GM12878 (cell line): ENCODE measurements at regions not wholly inside any gene's neighbourhood (a gene's known extent, or its start where the extent isn't known, plus 50 kb on each side); places are given as distances from the start of the nearest gene placed in this dataset.

Source experiments
- JUND ChIP-seq: IDR thresholded peaks from 2 replicates; pipeline ENCODE4 v1.6.1; 2012; ENCODE audit warnings: low read depth, mild to moderate bottlenecking, low read length, improper control_type of control experiment, moderate library complexity
- MXI1 ChIP-seq: fragments of 150-350 bp; IDR thresholded peaks from 2 replicates; pipeline ENCODE4 v1.6.1; 2011; ENCODE audit warnings: low read depth, mild to moderate bottlenecking, inconsistent platforms, low read length, improper control_type of control experiment
- ZSCAN29 ChIP-seq: fragments of 450-650 bp; IDR thresholded peaks from 2 replicates; pipeline ENCODE4 v1.6.1; 2017; ENCODE audit warnings: mild to moderate bottlenecking, moderate library complexity
- TF ChIP-seq, protein P1 (sequence below): fragments of 450-650 bp; IDR thresholded peaks from 2 replicates; pipeline ENCODE4 v1.6.1; 2018; ENCODE audit warnings: borderline replicate concordance, mild to moderate bottlenecking; ENCODE audit not compliant: partially characterized antibody
- TF ChIP-seq, protein P2 (sequence below): IDR thresholded peaks from 2 replicates; pipeline ENCODE4 v1.6.1; 2012; ENCODE audit warnings: low read depth, low read length, improper control_type of control experiment
- TF ChIP-seq, protein P3 (sequence below): fragments of 450-650 bp; IDR thresholded peaks from 2 replicates; pipeline ENCODE4 v1.6.1; 2017; ENCODE audit warnings: mild to moderate bottlenecking, low read depth, inconsistent platforms; ENCODE audit not compliant: poor library complexity, severe bottlenecking

DNA sequence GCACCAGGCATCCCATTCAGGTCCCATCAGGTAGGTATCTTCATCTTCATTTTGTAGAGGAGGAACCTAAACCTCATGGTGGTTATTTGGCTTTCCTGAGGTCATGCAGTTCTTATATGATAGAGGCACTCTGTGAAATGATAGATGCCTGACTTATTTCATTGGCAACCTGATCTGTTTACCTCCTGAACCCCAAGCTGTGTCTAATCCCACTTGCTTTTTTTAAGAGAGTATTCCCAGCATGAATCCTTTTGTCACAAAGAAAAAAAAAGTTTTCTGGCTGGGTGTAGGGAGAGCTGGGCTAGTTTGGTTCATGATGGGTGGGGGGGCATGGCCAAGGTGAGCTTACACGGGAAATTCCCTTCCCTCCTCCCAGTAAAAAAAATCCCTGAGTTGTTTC lies 154.2 kb downstream of the TENT5C start:
- no peak for TF ChIP-seq JUND
- TF ChIP-seq, protein P1, sequence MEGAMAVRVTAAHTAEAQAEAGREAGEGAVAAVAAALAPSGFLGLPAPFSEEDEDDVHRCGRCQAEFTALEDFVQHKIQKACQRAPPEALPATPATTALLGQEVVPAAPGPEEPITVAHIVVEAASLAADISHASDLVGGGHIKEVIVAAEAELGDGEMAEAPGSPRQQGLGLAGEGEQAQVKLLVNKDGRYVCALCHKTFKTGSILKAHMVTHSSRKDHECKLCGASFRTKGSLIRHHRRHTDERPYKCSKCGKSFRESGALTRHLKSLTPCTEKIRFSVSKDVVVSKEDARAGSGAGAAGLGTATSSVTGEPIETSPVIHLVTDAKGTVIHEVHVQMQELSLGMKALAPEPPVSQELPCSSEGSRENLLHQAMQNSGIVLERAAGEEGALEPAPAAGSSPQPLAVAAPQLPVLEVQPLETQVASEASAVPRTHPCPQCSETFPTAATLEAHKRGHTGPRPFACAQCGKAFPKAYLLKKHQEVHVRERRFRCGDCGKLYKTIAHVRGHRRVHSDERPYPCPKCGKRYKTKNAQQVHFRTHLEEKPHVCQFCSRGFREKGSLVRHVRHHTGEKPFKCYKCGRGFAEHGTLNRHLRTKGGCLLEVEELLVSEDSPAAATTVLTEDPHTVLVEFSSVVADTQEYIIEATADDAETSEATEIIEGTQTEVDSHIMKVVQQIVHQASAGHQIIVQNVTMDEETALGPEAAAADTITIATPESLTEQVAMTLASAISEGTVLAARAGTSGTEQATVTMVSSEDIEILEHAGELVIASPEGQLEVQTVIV: no peak
- no peak for TF ChIP-seq MXI1
- TF ChIP-seq, protein P2, sequence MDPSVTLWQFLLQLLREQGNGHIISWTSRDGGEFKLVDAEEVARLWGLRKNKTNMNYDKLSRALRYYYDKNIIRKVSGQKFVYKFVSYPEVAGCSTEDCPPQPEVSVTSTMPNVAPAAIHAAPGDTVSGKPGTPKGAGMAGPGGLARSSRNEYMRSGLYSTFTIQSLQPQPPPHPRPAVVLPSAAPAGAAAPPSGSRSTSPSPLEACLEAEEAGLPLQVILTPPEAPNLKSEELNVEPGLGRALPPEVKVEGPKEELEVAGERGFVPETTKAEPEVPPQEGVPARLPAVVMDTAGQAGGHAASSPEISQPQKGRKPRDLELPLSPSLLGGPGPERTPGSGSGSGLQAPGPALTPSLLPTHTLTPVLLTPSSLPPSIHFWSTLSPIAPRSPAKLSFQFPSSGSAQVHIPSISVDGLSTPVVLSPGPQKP: no peak
- TF ChIP-seq, protein P3, sequence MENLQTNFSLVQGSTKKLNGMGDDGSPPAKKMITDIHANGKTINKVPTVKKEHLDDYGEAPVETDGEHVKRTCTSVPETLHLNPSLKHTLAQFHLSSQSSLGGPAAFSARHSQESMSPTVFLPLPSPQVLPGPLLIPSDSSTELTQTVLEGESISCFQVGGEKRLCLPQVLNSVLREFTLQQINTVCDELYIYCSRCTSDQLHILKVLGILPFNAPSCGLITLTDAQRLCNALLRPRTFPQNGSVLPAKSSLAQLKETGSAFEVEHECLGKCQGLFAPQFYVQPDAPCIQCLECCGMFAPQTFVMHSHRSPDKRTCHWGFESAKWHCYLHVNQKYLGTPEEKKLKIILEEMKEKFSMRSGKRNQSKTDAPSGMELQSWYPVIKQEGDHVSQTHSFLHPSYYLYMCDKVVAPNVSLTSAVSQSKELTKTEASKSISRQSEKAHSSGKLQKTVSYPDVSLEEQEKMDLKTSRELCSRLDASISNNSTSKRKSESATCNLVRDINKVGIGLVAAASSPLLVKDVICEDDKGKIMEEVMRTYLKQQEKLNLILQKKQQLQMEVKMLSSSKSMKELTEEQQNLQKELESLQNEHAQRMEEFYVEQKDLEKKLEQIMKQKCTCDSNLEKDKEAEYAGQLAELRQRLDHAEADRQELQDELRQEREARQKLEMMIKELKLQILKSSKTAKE: no peak
- TF ChIP-seq ZSCAN29: no peak
